HEK293T (cell line): ENCODE measurements at regions not wholly inside any gene's neighbourhood (a gene's known extent, or its start where the extent isn't known, plus 50 kb on each side); places are given as distances from the start of the nearest gene placed in this dataset.

ENCODE experiments used
- CTCF ChIA-PET: fragments of 350-600 bp; formaldehyde crosslinking; extraction: SDS; loops from one replicate; lab custom pipeline; 2021; ENCODE audit warnings: antibody characterized with exemption, inconsistent platforms; lab: Yijun Ruan, JAX
- POLR2A ChIA-PET: fragments of 350-600 bp; formaldehyde crosslinking; extraction: SDS; loops from one replicate; lab custom pipeline; 2020; ENCODE audit warnings: antibody characterized with exemption, inconsistent platforms; lab: Yijun Ruan, JAX
- DNase-seq: peaks from one replicate; pipeline ENCODE4 v3.0.0; 2012; ENCODE audit warnings: mixed read lengths; ENCODE audit errors: extremely low spot score
- ARNT ChIP-seq: fragments of 450-650 bp; IDR thresholded peaks from 2 replicates; pipeline ENCODE4 v1.6.1; 2017; ENCODE audit warnings: mild to moderate bottlenecking
- BHLHE40 ChIP-seq: fragments of 450-650 bp; IDR thresholded peaks from 2 replicates; pipeline ENCODE4 v1.6.1; 2016; ENCODE audit warnings: mild to moderate bottlenecking, moderate library complexity, borderline replicate concordance
- CTBP1 ChIP-seq: fragments of 450-650 bp; IDR thresholded peaks from 2 replicates; pipeline ENCODE4 v1.6.1; 2016; ENCODE audit warnings: borderline replicate concordance
- FOXA1 ChIP-seq: fragments of 450-650 bp; IDR thresholded peaks from 2 replicates; pipeline ENCODE4 v1.6.1; 2016; ENCODE audit warnings: mild to moderate bottlenecking
- FOXK2 ChIP-seq: fragments of 450-650 bp; IDR thresholded peaks from 2 replicates; pipeline ENCODE4 v1.6.1; 2016; ENCODE audit warnings: mild to moderate bottlenecking
- FOXM1 ChIP-seq: fragments of 450-650 bp; IDR thresholded peaks from 2 replicates; pipeline ENCODE4 v1.6.1; 2017; ENCODE audit warnings: mild to moderate bottlenecking, borderline replicate concordance
- HDGF ChIP-seq: fragments of 450-650 bp; IDR thresholded peaks from 2 replicates; pipeline ENCODE4 v1.6.1; 2017; ENCODE audit warnings: antibody characterized with exemption, borderline replicate concordance
- L3MBTL2 ChIP-seq: fragments of 450-650 bp; conservative IDR thresholded peaks from 2 replicates; pipeline ENCODE4 v1.6.1; 2016; ENCODE audit warnings: mild to moderate bottlenecking
- LEF1 ChIP-seq: fragments of 450-650 bp; IDR thresholded peaks from 2 replicates; pipeline ENCODE4 v1.6.1; 2017; ENCODE audit warnings: mild to moderate bottlenecking, borderline replicate concordance
- NFRKB ChIP-seq: fragments of 450-650 bp; IDR thresholded peaks from 2 replicates; pipeline ENCODE4 v1.6.1; 2016; ENCODE audit warnings: mild to moderate bottlenecking, moderate library complexity
- PKNOX1 ChIP-seq: fragments of 450-650 bp; IDR thresholded peaks from 2 replicates; pipeline ENCODE4 v1.6.1; 2016
- SP1 ChIP-seq: fragments of 450-650 bp; IDR thresholded peaks from 2 replicates; pipeline ENCODE4 v1.6.1; 2017
- SUZ12 ChIP-seq: fragments of 450-650 bp; IDR thresholded peaks from 2 replicates; pipeline ENCODE4 v1.6.1; 2016; ENCODE audit warnings: mild to moderate bottlenecking
- TARDBP ChIP-seq: fragments of 450-650 bp; IDR thresholded peaks from 2 replicates; pipeline ENCODE4 v1.6.1; 2016
- ZNF384 ChIP-seq: fragments of 450-650 bp; IDR thresholded peaks from 2 replicates; pipeline ENCODE4 v1.6.1; 2016

GRCh38 chr1:222926566-222926965 lies 111.7 kb downstream of the DISP1 start:
- ChIA-PET POLR2A (no interaction called here), CTCF (no interaction called here)
- no peak for DNase-seq
- TF ChIP-seq TARDBP (no peak), BHLHE40 (no peak), NFRKB (no peak), PKNOX1 (no peak), FOXA1 (no peak), HDGF (no peak), L3MBTL2 (no peak), FOXM1 (no peak)

- ChIA-PET CTCF (no interaction called here), POLR2A (no interaction called here)
- TF ChIP-seq FOXM1 (no peak), NFRKB (no peak), LEF1 (no peak), SUZ12 (no peak)
- no peak for DNase-seq
Observed at GRCh38 chr1:222927031-222927430, 112.2 kb downstream of the DISP1 start.

- CTCF ChIA-PET: no interaction called here
- peak; percentile 46; the same call in 1 of the 2 replicates for TF ChIP-seq PKNOX1
- TF ChIP-seq CTBP1: no peak
- TF ChIP-seq HDGF: no peak
- no peak for TF ChIP-seq BHLHE40
- TF ChIP-seq TARDBP: no peak
Observed at GRCh38 chr1:222928212-222928611, 113.4 kb downstream of the DISP1 start.

GRCh38 chr1:222930070-222930469 lies 115.2 kb downstream of the DISP1 start:
- ChIA-PET CTCF (no interaction called here), POLR2A (no interaction called here)

More at GRCh38 chr1:222928212-222928611, 113.4 kb downstream of the DISP1 start:
- POLR2A ChIA-PET: no interaction called here
- peak; percentile 43 for DNase-seq

GRCh38 chr1:222931023-222931422 lies 116.2 kb downstream of the DISP1 start:
- TF ChIP-seq ZNF384 (peak; percentile 48; the same call in 1 of the 2 replicates), PKNOX1 (peak; percentile 72), ARNT (no peak), CTBP1 (peak; percentile 48; the same call in 1 of the 2 replicates)
- ChIA-PET CTCF (interaction anchor here (0.6 to 1.9 kb wide), 2 partner anchors 159 to 214 kb away, joined by 4 to 5 read pairs; no protein-coding TSS in a partner anchor), POLR2A (no interaction called here)
- no peak for DNase-seq

More at GRCh38 chr1:222930070-222930469, 115.2 kb downstream of the DISP1 start:
- TF ChIP-seq SP1: no peak
- no peak for TF ChIP-seq L3MBTL2
- no peak for TF ChIP-seq FOXM1
- TF ChIP-seq PKNOX1: peak; percentile 38
- no peak for DNase-seq

GRCh38 chr1:222933273-222933672 lies 118.4 kb downstream of the DISP1 start:
- ChIA-PET CTCF (no interaction called here), POLR2A (no interaction called here)

More at GRCh38 chr1:222933273-222933672, 118.4 kb downstream of the DISP1 start:
- no peak for DNase-seq
- TF ChIP-seq FOXM1: no peak
- TF ChIP-seq SP1: no peak
- no peak for TF ChIP-seq FOXK2
- no peak for TF ChIP-seq PKNOX1
- no peak for TF ChIP-seq ARNT
- no peak for TF ChIP-seq BHLHE40
- TF ChIP-seq NFRKB: no peak
